H1 (cell line): ENCODE measurements at regions not wholly inside any gene's neighbourhood (a gene's known extent, or its start where the extent isn't known, plus 50 kb on each side); places are given as distances from the start of the nearest gene placed in this dataset.

ENCODE experiments used
- CTCF ChIA-PET: fragments of 300-600 bp; sonication (Branson Sonifier 250); formaldehyde crosslinking; loops from one replicate; lab custom pipeline; 2021; ENCODE audit not compliant: partially characterized antibody; lab: Charles Lee
- POLR2A ChIA-PET: fragments of 300-600 bp; sonication (Branson Sonifier 250); formaldehyde crosslinking; loops from one replicate; lab custom pipeline; 2021; ENCODE audit warnings: inconsistent platforms; ENCODE audit not compliant: partially characterized antibody; lab: Charles Lee
- DNase-seq, 2 experiments: peaks; one replicate each; pipeline versions ENCODE4 v3.0.0 to v3.0.0-alpha.2; 2010 to 2022; ENCODE audit warnings: low spot score in 2 of 2, low read depth in 1 of 2, mixed read lengths in 1 of 2
- FAIRE-seq: peaks from 2 replicates; lab custom pipeline; 2011; peaks lifted over from hg19 to GRCh38; lab: Jason Lieb, UNC
- H2AFZ ChIP-seq: 2 replicates; pipeline ENCODE4 v1.8.1; 2012; ENCODE audit warnings: low read length, inconsistent platforms
- H2AK5ac ChIP-seq: 2 replicates; pipeline ENCODE4 v1.6.1; 2013; ENCODE audit warnings: low read depth, low read length
- H2BK120ac ChIP-seq: replicated peaks from 2 replicates; pipeline ENCODE3; 2013; ENCODE audit warnings: low read depth, low read length, inconsistent platforms
- H2BK12ac ChIP-seq: 2 replicates; pipeline ENCODE4 v1.6.1; 2013; ENCODE audit warnings: low read depth, low read length
- H2BK15ac ChIP-seq: 2 replicates; pipeline ENCODE4 v1.6.1; 2013; ENCODE audit warnings: low read length
- H2BK20ac ChIP-seq: 2 replicates; pipeline ENCODE4 v1.6.1; 2013; ENCODE audit warnings: low read length
- H2BK5ac ChIP-seq: 2 replicates; pipeline ENCODE4 v1.6.1; 2013; ENCODE audit warnings: low read depth, low read length
- H3K14ac ChIP-seq: 2 replicates; pipeline ENCODE4 v1.6.1; 2013; ENCODE audit warnings: inconsistent platforms; ENCODE audit not compliant: insufficient read length
- H3K18ac ChIP-seq: 2 replicates; pipeline ENCODE4 v1.6.1; 2013; ENCODE audit warnings: low read length; ENCODE audit errors: extremely low read depth
- H3K23ac ChIP-seq: 2 replicates; pipeline ENCODE4 v1.6.1; 2013; ENCODE audit warnings: inconsistent platforms; ENCODE audit not compliant: insufficient read length
- H3K23me2 ChIP-seq: 2 replicates; pipeline ENCODE4 v1.6.1; 2013; ENCODE audit warnings: low read depth, low read length
- H3K27ac ChIP-seq: 2 replicates; pipeline ENCODE4 v1.6.1; 2011; ENCODE audit warnings: low read depth, low read length, inconsistent platforms
- H3K27me3 ChIP-seq, 4 experiments: replicated peaks in 1 of 4; 1 replicate in 1 of 4; 2 replicates in 3 of 4; pipeline versions ENCODE4 v1.6.1 to v1.8.1; 2011 to 2013; ENCODE audit warnings: low read length in 3 of 4, mild to moderate bottlenecking in 3 of 4, inconsistent platforms in 2 of 4, mixed read lengths in 2 of 4, moderate library complexity in 1 of 4; ENCODE audit not compliant: control insufficient read depth in 3 of 4, insufficient read depth in 3 of 4; ENCODE audit errors: extremely low read depth in 1 of 4
- H3K36me3 ChIP-seq, 4 experiments: 2 replicates each; pipeline versions ENCODE4 v1.6.1 to v1.8.1; 2011 to 2013; ENCODE audit warnings: mild to moderate bottlenecking in 4 of 4, low read length in 3 of 4, moderate library complexity in 2 of 4, control low read depth in 1 of 4, inconsistent platforms in 1 of 4; ENCODE audit not compliant: insufficient read depth in 4 of 4, control insufficient read depth in 2 of 4
- H3K4ac ChIP-seq: replicated peaks from 2 replicates; pipeline ENCODE3; 2013; ENCODE audit warnings: low read length, low read depth, mixed read lengths, inconsistent platforms; ENCODE audit not compliant: insufficient read length
- H3K4me1 ChIP-seq, 4 experiments: replicated peaks in 1 of 4; 1 replicate in 1 of 4; 2 replicates in 3 of 4; pipeline versions ENCODE4 v1.6.1 to v1.8.1; 2011 to 2013; ENCODE audit warnings: low read length in 3 of 4, inconsistent platforms in 2 of 4, mixed read lengths in 1 of 4; ENCODE audit not compliant: insufficient read depth in 4 of 4, control insufficient read depth in 3 of 4
- H3K4me2 ChIP-seq, 2 experiments: 2 replicates each; pipeline versions ENCODE4 v1.6.1 to v1.8.1; 2011 to 2013; ENCODE audit warnings: low read depth in 2 of 2, low read length in 2 of 2, control low read depth in 1 of 2, inconsistent platforms in 1 of 2, mild to moderate bottlenecking in 1 of 2; ENCODE audit not compliant: insufficient read depth in 1 of 2
- H3K4me3 ChIP-seq, 4 experiments: fragments of 200-600, 300-600 bp in 1 of 4; sonication (generic), shearing (Covaris generic), sonication (Bioruptor Twin) in 1 of 4; 2 replicates each; pipeline versions ENCODE4 v1.5.1 to v1.8.1; 2011 to 2016; ENCODE audit warnings: low read length in 4 of 4, low read depth in 3 of 4, control low read depth in 2 of 4, inconsistent platforms in 2 of 4, mild to moderate bottlenecking in 2 of 4, mixed read lengths in 1 of 4, moderate library complexity in 1 of 4; ENCODE audit not compliant: insufficient read depth in 2 of 4; ENCODE audit errors: extremely low read depth in 1 of 4
- H3K56ac ChIP-seq: replicated peaks from 2 replicates; pipeline ENCODE3; 2013; ENCODE audit warnings: low read depth, mild to moderate bottlenecking, mixed read lengths, low read length, inconsistent platforms; ENCODE audit not compliant: insufficient read length
- H3K79me1 ChIP-seq: 2 replicates; pipeline ENCODE4 v1.6.1; 2013; ENCODE audit warnings: low read depth, low read length, control low read depth
- H3K79me2 ChIP-seq, 2 experiments: 2 replicates each; pipeline versions ENCODE4 v1.6.1 to v1.8.1; 2012 to 2013; ENCODE audit warnings: low read length in 2 of 2, mild to moderate bottlenecking in 2 of 2, inconsistent platforms in 1 of 2; ENCODE audit not compliant: insufficient read depth in 2 of 2, control insufficient read depth in 1 of 2
- H3K9ac ChIP-seq, 4 experiments: replicated peaks in 1 of 4; 1 replicate in 1 of 4; 2 replicates in 3 of 4; pipeline versions ENCODE4 v1.6.1 to v1.8.1; 2011 to 2013; ENCODE audit warnings: low read depth in 3 of 4, low read length in 3 of 4, control low read depth in 2 of 4, mild to moderate bottlenecking in 2 of 4, moderate library complexity in 2 of 4, inconsistent platforms in 1 of 4; ENCODE audit errors: extremely low read depth in 1 of 4
- H3K9me3 ChIP-seq, 2 experiments: 2 replicates each; pipeline versions ENCODE4 v1.6.1 to v1.8.1; 2012 to 2013; ENCODE audit warnings: mild to moderate bottlenecking in 2 of 2, moderate library complexity in 2 of 2, control low read depth in 1 of 2, inconsistent platforms in 1 of 2, low read depth in 1 of 2, low read length in 1 of 2, mixed read lengths in 1 of 2; ENCODE audit not compliant: insufficient read depth in 2 of 2
- H4K20me1 ChIP-seq, 2 experiments: replicated peaks in 1 of 2; 2 replicates each; pipeline versions ENCODE3 to v1.8.1; 2011 to 2013; ENCODE audit warnings: inconsistent platforms in 2 of 2, low read length in 2 of 2, mild to moderate bottlenecking in 1 of 2; ENCODE audit not compliant: insufficient read depth in 2 of 2, control insufficient read depth in 1 of 2
- H4K5ac ChIP-seq: 2 replicates; pipeline ENCODE4 v1.6.1; 2013; ENCODE audit warnings: low read length, low read depth, mixed read lengths, inconsistent platforms; ENCODE audit not compliant: insufficient read length
- H4K8ac ChIP-seq: 2 replicates; pipeline ENCODE4 v1.8.0; 2013; ENCODE audit warnings: mild to moderate bottlenecking, moderate library complexity, low read length, inconsistent platforms; ENCODE audit not compliant: insufficient read depth; ENCODE audit errors: extremely low read depth
- H4K91ac ChIP-seq: replicated peaks from 2 replicates; pipeline ENCODE3; 2013; ENCODE audit warnings: low read length, mixed read lengths, inconsistent platforms; ENCODE audit not compliant: insufficient read length
- CEBPB ChIP-seq: IDR thresholded peaks from 2 replicates; pipeline ENCODE4 v1.6.1; 2012; ENCODE audit warnings: low read depth, low read length
- CREB1 ChIP-seq: IDR thresholded peaks from 2 replicates; pipeline ENCODE4 v1.6.1; 2012; ENCODE audit warnings: inconsistent platforms
- EGR1 ChIP-seq: IDR thresholded peaks from 2 replicates; pipeline ENCODE4 v1.6.1; 2011; ENCODE audit warnings: low read depth, low read length, borderline replicate concordance
- EP300 ChIP-seq, 2 experiments: IDR thresholded peaks; 1 replicate in 1 of 2; 2 replicates in 1 of 2; pipeline ENCODE4 v1.6.1; 2011 to 2012; ENCODE audit warnings: low read depth in 2 of 2, low read length in 2 of 2, mild to moderate bottlenecking in 2 of 2, borderline replicate concordance in 1 of 2, inconsistent platforms in 1 of 2, moderate library complexity in 1 of 2
- GABPA ChIP-seq: IDR thresholded peaks from 2 replicates; pipeline ENCODE4 v1.6.1; 2011; ENCODE audit warnings: mild to moderate bottlenecking, low read length, moderate library complexity, borderline replicate concordance; ENCODE audit not compliant: insufficient read depth
- HDAC6 ChIP-seq: IDR thresholded peaks from one replicate; pipeline ENCODE4 v1.7.1; 2012; ENCODE audit warnings: low read depth, mild to moderate bottlenecking, inconsistent platforms, low read length, moderate library complexity
- JUN ChIP-seq: IDR thresholded peaks from 2 replicates; pipeline ENCODE4 v1.6.1; 2011; ENCODE audit warnings: low read depth, mild to moderate bottlenecking, improper control_type of control experiment, low read length
- JUND ChIP-seq: IDR thresholded peaks from 2 replicates; pipeline ENCODE4 v1.6.1; 2011; ENCODE audit warnings: mild to moderate bottlenecking, improper control_type of control experiment, low read length
- NRF1 ChIP-seq: IDR thresholded peaks from 2 replicates; pipeline ENCODE4 v1.6.1; 2011; ENCODE audit warnings: mild to moderate bottlenecking, low read depth, low read length, improper control_type of control experiment
- POU5F1 ChIP-seq: IDR thresholded peaks from 2 replicates; pipeline ENCODE4 v1.6.1; 2011; ENCODE audit warnings: low read depth, mild to moderate bottlenecking, low read length, moderate library complexity
- SP1 ChIP-seq: IDR thresholded peaks from 2 replicates; pipeline ENCODE4 v1.6.1; 2011; ENCODE audit warnings: low read depth, low read length
- SUZ12 ChIP-seq: fragments of 200-600 bp; sonication (generic); IDR thresholded peaks from 2 replicates; pipeline ENCODE4 v1.6.1; 2012; ENCODE audit warnings: mild to moderate bottlenecking, inconsistent platforms, low read length, moderate library complexity, mixed read lengths
- TCF12 ChIP-seq: IDR thresholded peaks from 2 replicates; pipeline ENCODE4 v1.6.1; 2011; ENCODE audit warnings: low read depth, mild to moderate bottlenecking, low read length
- TEAD4 ChIP-seq: IDR thresholded peaks from 2 replicates; pipeline ENCODE4 v1.6.1; 2012; ENCODE audit warnings: low read depth, low read length, inconsistent platforms, mixed read lengths
- TF ChIP-seq, protein P1 (sequence below): IDR thresholded peaks from 2 replicates; pipeline ENCODE4 v1.6.1; 2011; ENCODE audit warnings: low read length, improper control_type of control experiment
- TF ChIP-seq, protein P2 (sequence below): IDR thresholded peaks from 2 replicates; pipeline ENCODE4 v1.6.1; 2012; ENCODE audit warnings: inconsistent platforms

DNA sequence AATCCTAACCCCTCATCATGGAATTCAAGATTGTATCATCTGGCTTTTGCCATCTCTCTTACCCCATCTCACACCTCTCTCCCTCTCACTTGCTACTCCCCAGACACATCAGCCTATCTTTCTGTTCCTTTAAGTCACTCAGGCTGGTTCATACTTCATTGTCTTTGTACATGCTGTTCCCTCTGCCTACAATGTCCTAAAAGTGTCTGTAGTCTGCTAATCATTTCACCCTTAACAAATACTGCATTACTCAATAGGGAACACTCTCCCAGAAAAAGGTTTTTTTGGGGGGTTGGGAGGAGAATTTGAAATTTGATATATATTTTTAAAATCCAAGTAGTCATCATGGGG, 146.2 kb upstream of the KLF7 start:
- Histone ChIP-seq H2BK12ac (no peak overlapping the region), H3K79me1 (no peaks in the 10 kb centered on the region), H3K4ac (no peak overlapping the region), H2AFZ (no peak overlapping the region), H4K91ac (peak overlapping the region; percentile 15), H2BK15ac (no peak overlapping the region), H3K23me2 (no peaks in the 10 kb centered on the region), H4K5ac (no peak overlapping the region), H2BK5ac (no peak overlapping the region), H3K4me1 (peaks cover 0 to 7% (median 3%) of the 10 kb centered on the region in 4 experiments; a peak in 4 of 7 replicates), H3K18ac (no peak overlapping the region), H3K9ac (no peak overlapping the region), H3K23ac (no peak overlapping the region), H3K56ac (no peak overlapping the region), H3K27me3 (no peaks in the 10 kb centered on the region), H3K36me3 (no peaks in the 10 kb centered on the region), H4K8ac (no peak overlapping the region), H3K9me3 (no peaks in the 10 kb centered on the region), H2BK120ac (no peak overlapping the region), H3K4me3 (no peak overlapping the region), H2BK20ac (no peak overlapping the region), H2AK5ac (no peak overlapping the region), H4K20me1 (no peaks in the 10 kb centered on the region), H3K4me2 (no peak overlapping the region), H3K14ac (no peak overlapping the region), H3K79me2 (no peaks in the 10 kb centered on the region), H3K27ac (no peak overlapping the region)
- POLR2A ChIA-PET = no interaction called here
- no peak for FAIRE-seq
- no peak for DNase-seq
- CTCF ChIA-PET = interaction anchor here (1.3 kb wide), 1 partner anchor 209 kb away, joined by 3 read pairs; no protein-coding TSS in a partner anchor
- TF ChIP-seq JUND = no peak
- TF ChIP-seq JUN = no peak
- no peak for TF ChIP-seq EGR1
- no peak for TF ChIP-seq CEBPB
- TF ChIP-seq TEAD4 = no peak
- TF ChIP-seq SUZ12 = no peak
- no peak for TF ChIP-seq HDAC6
- TF ChIP-seq, protein P1, sequence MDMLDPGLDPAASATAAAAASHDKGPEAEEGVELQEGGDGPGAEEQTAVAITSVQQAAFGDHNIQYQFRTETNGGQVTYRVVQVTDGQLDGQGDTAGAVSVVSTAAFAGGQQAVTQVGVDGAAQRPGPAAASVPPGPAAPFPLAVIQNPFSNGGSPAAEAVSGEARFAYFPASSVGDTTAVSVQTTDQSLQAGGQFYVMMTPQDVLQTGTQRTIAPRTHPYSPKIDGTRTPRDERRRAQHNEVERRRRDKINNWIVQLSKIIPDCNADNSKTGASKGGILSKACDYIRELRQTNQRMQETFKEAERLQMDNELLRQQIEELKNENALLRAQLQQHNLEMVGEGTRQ = no peak
- no peak for TF ChIP-seq TCF12
- TF ChIP-seq, protein P2, sequence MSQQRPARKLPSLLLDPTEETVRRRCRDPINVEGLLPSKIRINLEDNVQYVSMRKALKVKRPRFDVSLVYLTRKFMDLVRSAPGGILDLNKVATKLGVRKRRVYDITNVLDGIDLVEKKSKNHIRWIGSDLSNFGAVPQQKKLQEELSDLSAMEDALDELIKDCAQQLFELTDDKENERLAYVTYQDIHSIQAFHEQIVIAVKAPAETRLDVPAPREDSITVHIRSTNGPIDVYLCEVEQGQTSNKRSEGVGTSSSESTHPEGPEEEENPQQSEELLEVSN = no peak
- TF ChIP-seq EP300 (IDR thresholded peaks at IDR 0.05; ENCODE audit: borderline replicate concordance in 1 of 2, low read depth in 2 of 2, low read length in 2 of 2) = no peak
- TF ChIP-seq NRF1 = no peak
- TF ChIP-seq POU5F1 = no peak
- TF ChIP-seq SP1 = no peak
- no peak for TF ChIP-seq CREB1
- TF ChIP-seq GABPA = no peak
